Uterus (tissue), 2 donors: ENCODE measurements at regions not wholly inside any gene's neighbourhood (a gene's known extent, or its start where the extent isn't known, plus 50 kb on each side); places are given as distances from the start of the nearest gene placed in this dataset.

Experiments used
- POLR2A ChIP-seq, 2 donors: fragments of 450-650 bp; IDR thresholded peaks; one replicate each; pipeline ENCODE4 v1.6.1; 2016; ENCODE audit warnings: antibody characterized with exemption in 2 of 2, mild to moderate bottlenecking in 1 of 2, moderate library complexity in 1 of 2
- TF ChIP-seq, protein P1 (sequence below), 4 experiments: fragments of 200-600 bp in 2 of 4; fragments of 450-650 bp in 2 of 4; sonication (generic) in 2 of 4; IDR thresholded peaks; one replicate each; pipeline ENCODE4 v1.5.1; 2016 to 2019; ENCODE audit warnings: antibody characterized with exemption in 4 of 4, mild to moderate bottlenecking in 2 of 4, moderate library complexity in 1 of 4

DNA sequence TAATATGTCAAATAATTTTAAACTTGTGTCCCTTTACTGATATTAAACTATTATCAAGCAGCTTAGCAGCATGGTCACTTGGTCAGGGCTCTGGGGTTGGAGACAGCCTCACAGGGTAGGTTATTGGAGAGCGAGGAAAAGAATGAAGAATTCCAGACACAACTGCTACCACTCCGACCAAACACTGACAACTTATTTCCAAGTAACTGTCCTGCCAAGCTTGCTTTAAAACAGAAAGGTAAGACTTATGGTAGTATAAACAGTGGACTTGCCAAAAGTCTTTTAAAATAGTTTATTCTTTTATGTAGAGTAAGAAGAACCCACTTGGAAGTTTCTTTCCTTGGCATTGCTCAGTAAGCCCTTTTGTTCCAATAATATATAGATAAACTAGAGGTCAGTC, 364.1 kb downstream of the DEPDC1B start:
- TF ChIP-seq, protein P1, sequence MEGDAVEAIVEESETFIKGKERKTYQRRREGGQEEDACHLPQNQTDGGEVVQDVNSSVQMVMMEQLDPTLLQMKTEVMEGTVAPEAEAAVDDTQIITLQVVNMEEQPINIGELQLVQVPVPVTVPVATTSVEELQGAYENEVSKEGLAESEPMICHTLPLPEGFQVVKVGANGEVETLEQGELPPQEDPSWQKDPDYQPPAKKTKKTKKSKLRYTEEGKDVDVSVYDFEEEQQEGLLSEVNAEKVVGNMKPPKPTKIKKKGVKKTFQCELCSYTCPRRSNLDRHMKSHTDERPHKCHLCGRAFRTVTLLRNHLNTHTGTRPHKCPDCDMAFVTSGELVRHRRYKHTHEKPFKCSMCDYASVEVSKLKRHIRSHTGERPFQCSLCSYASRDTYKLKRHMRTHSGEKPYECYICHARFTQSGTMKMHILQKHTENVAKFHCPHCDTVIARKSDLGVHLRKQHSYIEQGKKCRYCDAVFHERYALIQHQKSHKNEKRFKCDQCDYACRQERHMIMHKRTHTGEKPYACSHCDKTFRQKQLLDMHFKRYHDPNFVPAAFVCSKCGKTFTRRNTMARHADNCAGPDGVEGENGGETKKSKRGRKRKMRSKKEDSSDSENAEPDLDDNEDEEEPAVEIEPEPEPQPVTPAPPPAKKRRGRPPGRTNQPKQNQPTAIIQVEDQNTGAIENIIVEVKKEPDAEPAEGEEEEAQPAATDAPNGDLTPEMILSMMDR (IDR thresholded peaks at IDR 0.05), result no peak
- TF ChIP-seq POLR2A (IDR thresholded peaks at IDR 0.05), result no peak
